GM19468 (cell line): ENCODE measurements at regions not wholly inside any gene's neighbourhood (a gene's known extent, or its start where the extent isn't known, plus 50 kb on each side); places are given as distances from the start of the nearest gene placed in this dataset.
"Not testable (repeated sequence)": the region's sequence is repeated elsewhere in the genome, so short reads cannot be mapped to it uniquely, and the experiment has no call there.

ENCODE experiments used
- ATAC-seq: cut with Tn5 transposase; IDR thresholded peaks from one replicate; pipeline ENCODE4 v1.9.1; 2021; ENCODE audit warnings: mild to moderate bottlenecking, moderate library complexity, moderate number of reproducible peaks; ENCODE audit not compliant: unreplicated experiment; ENCODE audit errors: extremely low read depth

- no peak for ATAC-seq
Observed at GRCh38 chr11:15819679-15820286, 536.6 kb downstream of the SOX6 start.

- no peak for ATAC-seq
Observed at GRCh38 chr11:15821451-15821850, 534.9 kb downstream of the SOX6 start.

GRCh38 chr11:15824060-15824459 is 532.3 kb downstream of the SOX6 start:
- ATAC-seq, result no peak

GRCh38 chr11:15825976-15826650 is 530.2 kb downstream of the SOX6 start:
- ATAC-seq, result no peak

- ATAC-seq, result no peak
Observed at GRCh38 chr11:15826826-15827225, 529.5 kb downstream of the SOX6 start.

GRCh38 chr11:15828215-15828853 is 528.0 kb downstream of the SOX6 start:
- no peak for ATAC-seq

GRCh38 chr11:15829312-15829711 is 527.0 kb downstream of the SOX6 start:
- ATAC-seq, result no peak

GRCh38 chr11:15830741-15831428 is 525.5 kb downstream of the SOX6 start:
- no peak for ATAC-seq

- no peak for ATAC-seq
Observed at GRCh38 chr11:15835788-15836411, 520.4 kb downstream of the SOX6 start.

- no peak for ATAC-seq
Observed at GRCh38 chr11:15836795-15837194, 519.6 kb downstream of the SOX6 start.

- no peak for ATAC-seq
Observed at GRCh38 chr11:15837901-15838489, 518.4 kb downstream of the SOX6 start.

GRCh38 chr11:15839061-15839460 is 517.3 kb downstream of the SOX6 start:
- no peak for ATAC-seq

- ATAC-seq, result no peak
Observed at GRCh38 chr11:15840966-15841365, 515.4 kb downstream of the SOX6 start.

GRCh38 chr11:15841931-15842740 is 514.2 kb downstream of the SOX6 start:
- ATAC-seq, result no peak

GRCh38 chr11:15843309-15843872 is 513.0 kb downstream of the SOX6 start:
- no peak for ATAC-seq

- ATAC-seq, result no peak
Observed at GRCh38 chr11:15845261-15845660, 511.1 kb downstream of the SOX6 start.

- no peak for ATAC-seq
Observed at GRCh38 chr11:15848631-15849168, 507.6 kb downstream of the SOX6 start.

GRCh38 chr11:15849257-15849656 is 507.1 kb downstream of the SOX6 start:
- no peak for ATAC-seq

GRCh38 chr11:15850335-15850734 is 506.0 kb downstream of the SOX6 start:
- ATAC-seq, result not testable (repeated sequence)
